ENCODE measurements at regions not wholly inside any gene's neighbourhood (a gene's known extent, or its start where the extent isn't known, plus 50 kb on each side); places are given as distances from the start of the nearest gene placed in this dataset.

DNA sequence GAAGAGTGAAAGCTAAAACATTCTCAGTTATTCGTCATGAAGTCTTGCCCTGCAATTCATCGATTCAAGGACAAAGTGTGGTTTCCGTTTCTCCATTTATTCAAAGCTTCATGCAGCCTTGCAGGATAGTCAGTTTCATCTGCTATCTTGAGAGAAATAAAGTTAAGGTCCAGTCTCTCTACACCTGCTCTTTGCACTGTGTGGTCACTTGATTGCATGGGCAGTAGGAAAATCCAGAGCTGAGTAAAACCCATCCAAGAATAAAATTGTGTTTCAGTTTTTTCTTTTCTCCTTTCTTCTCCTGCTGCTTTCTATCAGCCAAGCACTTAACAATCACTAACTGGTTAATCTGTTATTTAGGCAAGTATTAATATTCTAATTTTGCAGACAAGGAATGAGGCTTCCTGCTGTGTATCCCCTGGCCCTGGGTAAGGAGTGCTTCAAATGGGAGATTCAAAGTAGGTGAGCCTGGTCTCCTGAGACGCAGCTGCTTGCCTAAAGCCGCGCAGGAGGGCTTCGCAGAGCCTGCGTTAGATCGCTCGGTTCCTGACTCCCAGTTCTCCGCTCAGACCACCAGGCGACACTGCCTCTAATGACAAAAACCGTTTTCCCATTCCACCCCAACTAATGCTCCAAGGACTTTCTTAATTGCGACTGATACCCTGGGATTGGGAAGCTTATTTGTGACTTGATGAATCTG, 808.3 kb downstream of the TFAP2A start (continued):
- TF ChIP-seq ZBTB33 (CRISPR knock-in tag; IDR thresholded peaks at IDR 0.05) (no peak), ZNF737 (CRISPR knock-in tag; IDR thresholded peaks at IDR 0.05; ENCODE audit: borderline replicate concordance) (no peak), ISL2 (CRISPR knock-in tag; IDR thresholded peaks at IDR 0.05) (no peak), ZNF749 (CRISPR knock-in tag; IDR thresholded peaks at IDR 0.05; ENCODE audit: borderline replicate concordance) (no peak), CC2D1A (CRISPR knock-in tag; IDR thresholded peaks at IDR 0.05) (no peak), ZNF75D (CRISPR knock-in tag; IDR thresholded peaks at IDR 0.05; ENCODE audit: borderline replicate concordance) (no peak), ZNF333 (CRISPR knock-in tag; IDR thresholded peaks at IDR 0.05; ENCODE audit: borderline replicate concordance) (no peak), YEATS4 (CRISPR knock-in tag; IDR thresholded peaks at IDR 0.05; ENCODE audit: borderline replicate concordance) (no peak)

DNA sequence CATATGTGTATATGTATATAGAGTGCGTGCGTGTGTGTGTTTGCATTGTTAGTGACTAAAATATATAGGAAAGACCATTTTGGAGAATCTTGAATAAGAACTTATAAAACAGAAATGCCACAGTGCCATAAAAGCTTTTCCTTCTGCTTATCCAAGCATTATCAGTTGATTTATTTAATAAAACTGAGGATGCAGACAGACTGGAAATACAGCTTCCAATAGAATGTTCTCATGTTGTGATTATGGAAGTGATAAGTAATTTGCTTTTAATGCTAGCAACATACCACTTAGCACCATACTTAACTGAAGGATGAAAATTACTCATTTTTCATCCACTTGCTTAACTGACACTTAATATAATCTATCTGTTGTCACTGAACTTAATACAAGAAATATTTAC, 820.1 kb downstream of the TFAP2A start:
- Histone ChIP-seq H4K20me1 (ENCODE audit: insufficient read depth, low read length) (no peaks in the 10 kb centered on the region), H3K27me3 (ENCODE audit: control insufficient read depth in 1 of 2, insufficient read depth in 2 of 2, low read length in 2 of 2) (no peaks in the 10 kb centered on the region), H3K4me2 (ENCODE audit: low read depth, low read length) (no peak overlapping the region), H3K4me3 (replicated peaks in 1 of 3; ENCODE audit: insufficient read depth in 1 of 3, low read depth in 2 of 3, low read length in 3 of 3) (no peak overlapping the region), H3K36me3 (replicated peaks in 1 of 2; ENCODE audit: control insufficient read depth in 1 of 2, insufficient read depth in 2 of 2, low read length in 2 of 2) (no peaks in the 10 kb centered on the region), H3K27ac (ENCODE audit: extremely low read length, insufficient read depth, low read length) (no peak overlapping the region), H3K4me1 (ENCODE audit: insufficient read depth, low read length) (no peaks in the 10 kb centered on the region), H3K9ac (ENCODE audit: insufficient read depth, low read depth, low read length) (no peak overlapping the region), H3K9me3 (ENCODE audit: low read length) (no peaks in the 10 kb centered on the region), H3K79me2 (ENCODE audit: insufficient read depth, low read length) (no peaks in the 10 kb centered on the region), H2AFZ (ENCODE audit: low read length) (no peak overlapping the region)
- intact Hi-C loops (cut with micrococcal nuclease; ENCODE audit: unreplicated experiment): no loop called here
- no peak for DNase-seq (ENCODE audit: low spot score)
- no peak for ATAC-seq
- ChIA-PET POLR2A (no interaction called here), CTCF (ENCODE audit: low intra/inter-chr PET ratio, low total read pairs) (no interaction called here)
- no TSS peak for BruUV-seq (replicated peaks)
- 50% methylated on average over 2 of the region's 2 CpGs for WGBS (ENCODE audit: low lambda C conversion rate)
- in situ Hi-C loops (cut with HindIII; ENCODE audit: extremely low pct_ligation_motif_present, low pct_unique_long_range_greater_than_20kb): no loop called here
- FAIRE-seq: no peak
- TF ChIP-seq, protein P1, sequence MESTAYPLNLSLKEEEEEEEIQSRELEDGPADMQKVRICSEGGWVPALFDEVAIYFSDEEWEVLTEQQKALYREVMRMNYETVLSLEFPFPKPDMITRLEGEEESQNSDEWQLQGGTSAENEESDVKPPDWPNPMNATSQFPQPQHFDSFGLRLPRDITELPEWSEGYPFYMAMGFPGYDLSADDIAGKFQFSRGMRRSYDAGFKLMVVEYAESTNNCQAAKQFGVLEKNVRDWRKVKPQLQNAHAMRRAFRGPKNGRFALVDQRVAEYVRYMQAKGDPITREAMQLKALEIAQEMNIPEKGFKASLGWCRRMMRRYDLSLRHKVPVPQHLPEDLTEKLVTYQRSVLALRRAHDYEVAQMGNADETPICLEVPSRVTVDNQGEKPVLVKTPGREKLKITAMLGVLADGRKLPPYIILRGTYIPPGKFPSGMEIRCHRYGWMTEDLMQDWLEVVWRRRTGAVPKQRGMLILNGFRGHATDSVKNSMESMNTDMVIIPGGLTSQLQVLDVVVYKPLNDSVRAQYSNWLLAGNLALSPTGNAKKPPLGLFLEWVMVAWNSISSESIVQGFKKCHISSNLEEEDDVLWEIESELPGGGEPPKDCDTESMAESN (CRISPR knock-in tag; conservative IDR thresholded peaks at IDR 0.05): no peak
- TF ChIP-seq ZNF589 (CRISPR knock-in tag; conservative IDR thresholded peaks at IDR 0.05): no peak
- no peak for TF ChIP-seq ZNF883 (CRISPR knock-in tag; IDR thresholded peaks at IDR 0.05; ENCODE audit: not compliant biosample characterization)
- TF ChIP-seq TOPORS (CRISPR knock-in tag; IDR thresholded peaks at IDR 0.05): no peak
- TF ChIP-seq ZNF678 (CRISPR knock-in tag; IDR thresholded peaks at IDR 0.05): no peak
- no peak for TF ChIP-seq MYNN (CRISPR knock-in tag; IDR thresholded peaks at IDR 0.05; ENCODE audit: low read depth)
- TF ChIP-seq ZFP36L1 (CRISPR knock-in tag; IDR thresholded peaks at IDR 0.05): no peak
- TF ChIP-seq PTBP1 (IDR thresholded peaks at IDR 0.05; ENCODE audit: low read depth, low read length, poor library complexity, severe bottlenecking): no peak
- TF ChIP-seq JUN (CRISPR knock-in tag; IDR thresholded peaks at IDR 0.05): no peak
- no peak for TF ChIP-seq ZFP90 (CRISPR knock-in tag; IDR thresholded peaks at IDR 0.05; ENCODE audit: borderline replicate concordance)
- TF ChIP-seq ZNF101 (CRISPR knock-in tag; IDR thresholded peaks at IDR 0.05; ENCODE audit: borderline replicate concordance, low read depth): no peak

Data from HepG2 (cell line).